ENCODE measurements at regions not wholly inside any gene's neighbourhood (a gene's known extent, or its start where the extent isn't known, plus 50 kb on each side); places are given as distances from the start of the nearest gene placed in this dataset.

- no peak for TF ChIP-seq CTCF (IDR thresholded peaks at IDR 0.05; ENCODE audit: insufficient read depth, low read depth, low read length)
- TF ChIP-seq EZH2 (IDR thresholded peaks at IDR 0.05; ENCODE audit: insufficient read depth, low read length): no peak
Measured at GRCh38 chr5:152683205-152683604, 278.1 kb upstream of the NMUR2 start.

Measured in astrocyte (in vitro differentiated cells and primary cell).